Endodermal cell (in vitro differentiated cells): ENCODE measurements at regions not wholly inside any gene's neighbourhood (a gene's known extent, or its start where the extent isn't known, plus 50 kb on each side); places are given as distances from the start of the nearest gene placed in this dataset.

Experiments used
- DNase-seq: peaks from one replicate; pipeline ENCODE4 v3.0.0-alpha.2; 2017
- H3K27ac ChIP-seq: 2 replicates; pipeline ENCODE4 v1.5.1; 2013; ENCODE audit warnings: mild to moderate bottlenecking, low read depth, low read length, moderate library complexity
- H3K27me3 ChIP-seq: 2 replicates; pipeline ENCODE4 v1.6.1; 2013; ENCODE audit warnings: mild to moderate bottlenecking, low read length, moderate library complexity; ENCODE audit not compliant: insufficient read depth, control insufficient read depth, poor library complexity, severe bottlenecking
- H3K36me3 ChIP-seq: 2 replicates; pipeline ENCODE4 v1.7.0; 2013; ENCODE audit warnings: mild to moderate bottlenecking, low read length, moderate library complexity; ENCODE audit not compliant: control insufficient read depth, insufficient read depth
- H3K4me1 ChIP-seq: one replicate; pipeline ENCODE4 v1.7.0; 2013; ENCODE audit warnings: low read length; ENCODE audit not compliant: control insufficient read depth, insufficient read depth
- H3K4me3 ChIP-seq: 2 replicates; pipeline ENCODE4 v1.5.1; 2013; ENCODE audit warnings: mild to moderate bottlenecking, low read length, moderate library complexity
- H3K9ac ChIP-seq: 2 replicates; pipeline ENCODE4 v1.6.1; 2013; ENCODE audit warnings: mild to moderate bottlenecking, low read length, moderate library complexity; ENCODE audit not compliant: poor library complexity, severe bottlenecking; ENCODE audit errors: extremely low read depth
- H3K9me3 ChIP-seq: 2 replicates; pipeline ENCODE4 v1.6.1; 2013; ENCODE audit warnings: mild to moderate bottlenecking, low read length, moderate library complexity; ENCODE audit not compliant: control insufficient read depth
- H3K27ac Mint-ChIP-seq: 2 replicates; pipeline ENCODE4 v1.8.0; 2020; ENCODE audit warnings: mixed read lengths
- H3K27me3 Mint-ChIP-seq: 2 replicates; pipeline ENCODE4 v1.8.0; 2021; ENCODE audit warnings: mild to moderate bottlenecking, mixed read lengths; ENCODE audit not compliant: insufficient read depth
- H3K36me3 Mint-ChIP-seq: 2 replicates; pipeline ENCODE4 v1.8.0; 2020; ENCODE audit warnings: low read depth, mixed read lengths
- H3K4me1 Mint-ChIP-seq: 2 replicates; pipeline ENCODE4 v1.8.0; 2020; ENCODE audit warnings: mixed read lengths
- H3K4me3 Mint-ChIP-seq: 2 replicates; pipeline ENCODE4 v1.8.0; 2020; ENCODE audit warnings: mild to moderate bottlenecking, moderate library complexity, mixed read lengths
- H3K9me3 Mint-ChIP-seq: 2 replicates; pipeline ENCODE4 v1.8.0; 2020; ENCODE audit warnings: mild to moderate bottlenecking, mixed read lengths
- WGBS, 2 experiments: methylation state at CpG; one replicate each; pipeline versions ENCODE4 v1.1.5 to v1.1.7; 2013; ENCODE audit warnings: missing lambda C conversion rate in 2 of 2, mixed read lengths in 1 of 2; ENCODE audit not compliant: insufficient coverage in 1 of 2, insufficient read length in 1 of 2; 5-methylcytosine and 5-hydroxymethylcytosine counted together
- TF ChIP-seq, protein P1 (sequence below): fragments of 200-600 bp; sonication (generic); conservative IDR thresholded peaks from 2 replicates; pipeline ENCODE4 v1.5.0; 2021; ENCODE audit warnings: antibody characterized with exemption, mild to moderate bottlenecking

GRCh38 chr9:107636571-107637381, 147.2 kb upstream of the KLF4 start:
- H3K9ac ChIP-seq: no peak overlapping the region
- Mint-ChIP-seq H3K4me1 (peaks cover 23% of the 10 kb centered on the region), H3K36me3 (no peaks in the 10 kb centered on the region), H3K27me3 (peaks cover 64% of the 10 kb centered on the region), H3K9me3 (no peaks in the 10 kb centered on the region), H3K4me3 (peak overlapping the region; percentile 58), H3K27ac (no peak overlapping the region)
- no peak for DNase-seq
- H3K36me3 ChIP-seq: no peaks in the 10 kb centered on the region
- H3K4me1 ChIP-seq: no peaks in the 10 kb centered on the region
- H3K27me3 ChIP-seq: peaks cover 60% of the 10 kb centered on the region
- no peaks in the 10 kb centered on the region for H3K9me3 ChIP-seq
- TF ChIP-seq, protein P1, sequence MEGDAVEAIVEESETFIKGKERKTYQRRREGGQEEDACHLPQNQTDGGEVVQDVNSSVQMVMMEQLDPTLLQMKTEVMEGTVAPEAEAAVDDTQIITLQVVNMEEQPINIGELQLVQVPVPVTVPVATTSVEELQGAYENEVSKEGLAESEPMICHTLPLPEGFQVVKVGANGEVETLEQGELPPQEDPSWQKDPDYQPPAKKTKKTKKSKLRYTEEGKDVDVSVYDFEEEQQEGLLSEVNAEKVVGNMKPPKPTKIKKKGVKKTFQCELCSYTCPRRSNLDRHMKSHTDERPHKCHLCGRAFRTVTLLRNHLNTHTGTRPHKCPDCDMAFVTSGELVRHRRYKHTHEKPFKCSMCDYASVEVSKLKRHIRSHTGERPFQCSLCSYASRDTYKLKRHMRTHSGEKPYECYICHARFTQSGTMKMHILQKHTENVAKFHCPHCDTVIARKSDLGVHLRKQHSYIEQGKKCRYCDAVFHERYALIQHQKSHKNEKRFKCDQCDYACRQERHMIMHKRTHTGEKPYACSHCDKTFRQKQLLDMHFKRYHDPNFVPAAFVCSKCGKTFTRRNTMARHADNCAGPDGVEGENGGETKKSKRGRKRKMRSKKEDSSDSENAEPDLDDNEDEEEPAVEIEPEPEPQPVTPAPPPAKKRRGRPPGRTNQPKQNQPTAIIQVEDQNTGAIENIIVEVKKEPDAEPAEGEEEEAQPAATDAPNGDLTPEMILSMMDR: no peak
- WGBS, 2 experiments: 93 to 94% methylated on average over 4 to 5 of the region's 5 CpGs
- no peak overlapping the region for H3K4me3 ChIP-seq
- H3K27ac ChIP-seq: no peak overlapping the region

DNA sequence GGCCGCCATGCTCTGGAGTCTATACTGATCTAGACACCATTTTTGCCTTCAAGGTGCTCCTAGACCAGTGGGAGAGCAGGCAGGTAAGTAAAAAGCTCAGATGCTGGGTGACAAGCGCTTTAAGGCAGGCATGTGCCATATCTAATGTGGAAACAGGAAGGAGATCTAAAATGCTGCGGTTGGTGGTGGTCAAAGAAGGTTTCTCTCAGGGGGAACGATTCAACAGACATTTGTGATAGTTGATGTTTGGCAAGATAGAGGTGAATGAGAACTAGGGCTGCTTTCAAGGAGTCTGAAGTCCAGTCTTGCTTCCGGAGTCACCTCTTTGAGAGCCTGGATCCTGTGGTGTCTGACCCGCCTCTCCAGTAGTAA, 146.2 kb upstream of the KLF4 start:
- no peak overlapping the region for H3K9ac ChIP-seq
- H3K4me1 ChIP-seq: no peaks in the 10 kb centered on the region
- Mint-ChIP-seq H3K27ac (no peak overlapping the region), H3K4me1 (peaks cover 26% of the 10 kb centered on the region), H3K36me3 (no peaks in the 10 kb centered on the region), H3K27me3 (peaks cover 61% of the 10 kb centered on the region), H3K9me3 (no peaks in the 10 kb centered on the region), H3K4me3 (no peak overlapping the region)
- no peak for DNase-seq
- H3K27me3 ChIP-seq: peaks cover 62% of the 10 kb centered on the region
- TF ChIP-seq, protein P1: no peak
- WGBS, 2 experiments: 91 to 97% methylated on average over 5 to 6 of the region's 6 CpGs
- no peak overlapping the region for H3K27ac ChIP-seq
- no peaks in the 10 kb centered on the region for H3K9me3 ChIP-seq
- H3K4me3 ChIP-seq: no peak overlapping the region
- H3K36me3 ChIP-seq: no peaks in the 10 kb centered on the region

DNA sequence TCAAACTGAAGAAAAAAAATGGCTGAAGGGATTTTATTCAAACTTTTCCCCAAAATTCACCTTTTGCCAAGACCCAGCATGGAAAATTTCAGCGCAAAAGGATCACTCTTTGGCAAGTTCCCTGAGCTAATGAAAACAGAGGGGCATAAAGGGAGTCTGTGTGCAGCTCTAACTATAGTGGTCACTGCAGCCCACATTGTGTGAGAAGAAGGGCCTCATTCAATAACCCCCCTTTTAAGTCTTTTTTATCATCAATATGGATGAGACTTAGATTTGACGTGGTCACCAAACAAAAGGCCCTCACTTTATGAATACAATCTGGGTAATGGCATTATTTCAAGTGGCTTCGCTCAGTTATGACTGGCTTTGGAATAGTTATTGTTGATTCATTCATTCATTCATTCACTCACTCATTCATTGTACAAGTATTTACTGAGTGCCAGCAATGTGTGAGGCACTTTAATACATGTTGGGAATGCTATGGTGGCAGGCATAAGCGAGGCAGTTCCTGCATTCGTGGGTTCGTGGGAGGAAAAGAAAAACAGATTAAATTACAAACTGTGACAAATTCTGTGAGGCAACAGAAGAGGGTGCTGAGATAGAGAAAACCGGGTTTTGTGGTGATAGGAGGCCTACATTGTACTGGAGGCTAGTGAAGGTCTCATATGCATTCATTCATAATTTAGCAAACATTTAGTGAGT, 145.7 kb upstream of the KLF4 start:
- TF ChIP-seq, protein P1: no peak
- Histone ChIP-seq H3K27me3 (peaks cover 57% of the 10 kb centered on the region), H3K4me3 (no peak overlapping the region), H3K9ac (no peak overlapping the region), H3K4me1 (no peaks in the 10 kb centered on the region), H3K9me3 (no peaks in the 10 kb centered on the region), H3K27ac (no peak overlapping the region), H3K36me3 (no peaks in the 10 kb centered on the region)
- H3K4me3 Mint-ChIP-seq: no peak overlapping the region
- peaks cover 56% of the 10 kb centered on the region for H3K27me3 Mint-ChIP-seq
- no peak overlapping the region for H3K27ac Mint-ChIP-seq
- WGBS, 2 experiments: 95 to 96% methylated on average over 3 to 7 of the region's 7 CpGs
- no peak for DNase-seq
- H3K9me3 Mint-ChIP-seq: no peaks in the 10 kb centered on the region
- no peaks in the 10 kb centered on the region for H3K36me3 Mint-ChIP-seq
- H3K4me1 Mint-ChIP-seq: peaks cover 26% of the 10 kb centered on the region
